Thyroid gland (tissue), 4 donors: ENCODE measurements at regions not wholly inside any gene's neighbourhood (a gene's known extent, or its start where the extent isn't known, plus 50 kb on each side); places are given as distances from the start of the nearest gene placed in this dataset.

Source experiments
- DNase-seq, 2 donors: peaks; one replicate each; pipeline ENCODE4 v3.0.0-alpha.2; 2019
- H3K27ac ChIP-seq, 3 donors: fragments of 200-600 bp; sonication (generic); 1 replicate in 2 of 3; 2 replicates in 1 of 3; pipeline ENCODE4 v1.5.1; 2016 to 2019; ENCODE audit warnings: mild to moderate bottlenecking in 1 of 3, moderate library complexity in 1 of 3
- H3K27me3 ChIP-seq: fragments of 200-600 bp; sonication (generic); one replicate; pipeline ENCODE4 v1.5.1; 2019
- H3K36me3 ChIP-seq, 2 donors: fragments of 200-600 bp; sonication (generic); one replicate each; pipeline ENCODE4 v1.5.1; 2016 to 2019
- H3K4me1 ChIP-seq, 2 donors: fragments of 200-600 bp; sonication (generic); one replicate each; pipeline ENCODE4 v1.5.1; 2017 to 2019
- H3K4me3 ChIP-seq, 3 donors: fragments of 200-600 bp; sonication (generic); replicated peaks in 1 of 3; 1 replicate in 2 of 3; 2 replicates in 1 of 3; pipeline ENCODE4 v1.5.1; 2016; ENCODE audit warnings: mild to moderate bottlenecking in 1 of 3
- H3K9me3 ChIP-seq: fragments of 200-600 bp; sonication (generic); one replicate; pipeline ENCODE4 v1.5.1; 2017
- CTCF ChIP-seq, 6 experiments: fragments of 200-600 bp in 3 of 6; fragments of 450-650 bp in 3 of 6; sonication (generic) in 3 of 6; IDR thresholded peaks; one replicate each; pipeline ENCODE4 v1.5.1; 2016 to 2019; ENCODE audit warnings: antibody characterized with exemption in 6 of 6, mild to moderate bottlenecking in 2 of 6, inconsistent platforms in 1 of 6, moderate library complexity in 1 of 6
- POLR2A ChIP-seq, 2 donors: fragments of 450-650 bp; IDR thresholded peaks; one replicate each; pipeline ENCODE4 v1.6.1; 2017; ENCODE audit warnings: antibody characterized with exemption in 2 of 2, mild to moderate bottlenecking in 2 of 2, moderate library complexity in 1 of 2
- whole genome bisulfite sequencing, 2 donors: methylation state at CpG; one replicate each; pipeline ENCODE4 v1.1.5; 2017; 5-methylcytosine and 5-hydroxymethylcytosine counted together
- intact Hi-C: fragments of 100-400 bp; cut with DNase I; formaldehyde crosslinking; loops from one replicate; pipeline ENCODE4 v1.15.1; 2023

- H3K27ac ChIP-seq, result no peak overlapping the region
- H3K36me3 ChIP-seq, result no peaks in the 10 kb centered on the region
- TF ChIP-seq POLR2A (IDR thresholded peaks at IDR 0.05) (no peak), CTCF (IDR thresholded peaks at IDR 0.05) (no peak)
- WGBS, 2 donors, result 60 to 83% methylated on average over 4 of the region's 4 CpGs
- H3K27me3 ChIP-seq, result no peaks in the 10 kb centered on the region
- H3K4me3 ChIP-seq, result no peak overlapping the region
- DNase-seq, result no peak
- H3K9me3 ChIP-seq, result no peaks in the 10 kb centered on the region
- no peaks in the 10 kb centered on the region for H3K4me1 ChIP-seq
- intact Hi-C loops, result no loop called here
Measured at GRCh38 chr6:73955800-73956199, 259.8 kb downstream of the CD109 start.

GRCh38 chr6:73954881-73955280 lies 258.9 kb downstream of the CD109 start:
- no peak overlapping the region for H3K4me3 ChIP-seq
- intact Hi-C loops, result no loop called here
- H3K27ac ChIP-seq, result no peak overlapping the region
- TF ChIP-seq POLR2A (IDR thresholded peaks at IDR 0.05) (no peak), CTCF (IDR thresholded peaks at IDR 0.05) (no peak)
- H3K4me1 ChIP-seq, result no peaks in the 10 kb centered on the region
- H3K9me3 ChIP-seq, result no peaks in the 10 kb centered on the region
- H3K36me3 ChIP-seq, result no peaks in the 10 kb centered on the region
- no peaks in the 10 kb centered on the region for H3K27me3 ChIP-seq
- no peak for DNase-seq

DNA sequence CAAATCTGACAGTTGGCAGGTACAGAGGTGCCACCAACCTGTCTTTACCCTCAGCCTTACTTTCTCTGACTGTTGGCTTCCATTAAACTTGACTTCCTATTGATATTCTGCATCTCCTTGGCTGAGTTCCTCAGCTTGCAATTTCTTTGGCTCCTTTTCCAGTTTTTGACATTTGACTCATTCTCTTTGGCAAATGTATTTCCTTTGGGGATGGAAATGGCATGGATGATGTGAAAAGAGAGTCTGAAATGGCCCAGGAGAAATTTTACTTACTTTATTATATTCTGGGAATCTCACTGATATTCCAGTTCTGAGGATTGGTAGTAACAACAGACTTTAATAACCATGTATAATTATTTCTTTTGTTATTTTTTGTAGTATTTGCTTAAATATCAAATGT lies 255.2 kb downstream of the CD109 start:
- H3K27ac ChIP-seq, result no peak overlapping the region
- H3K27me3 ChIP-seq, result no peaks in the 10 kb centered on the region
- H3K36me3 ChIP-seq, result no peaks in the 10 kb centered on the region
- H3K4me3 ChIP-seq, result no peak overlapping the region
- intact Hi-C loops, result no loop called here
- TF ChIP-seq CTCF (IDR thresholded peaks at IDR 0.05), result no peak
- DNase-seq, result no peak
- no peaks in the 10 kb centered on the region for H3K9me3 ChIP-seq
- H3K4me1 ChIP-seq, result no peaks in the 10 kb centered on the region

- intact Hi-C loops, result no loop called here
- 61 to 64% methylated on average over 1 of the region's 1 CpG for WGBS, 2 donors
- Histone ChIP-seq H3K27me3 (no peaks in the 10 kb centered on the region), H3K27ac (no peak overlapping the region), H3K4me3 (no peak overlapping the region), H3K9me3 (no peaks in the 10 kb centered on the region), H3K4me1 (no peaks in the 10 kb centered on the region), H3K36me3 (no peaks in the 10 kb centered on the region)
- DNase-seq, result no peak
- TF ChIP-seq CTCF (IDR thresholded peaks at IDR 0.05) (no peak), POLR2A (IDR thresholded peaks at IDR 0.05) (no peak)
Measured at GRCh38 chr6:73943930-73944652, 248.1 kb downstream of the CD109 start.

DNA sequence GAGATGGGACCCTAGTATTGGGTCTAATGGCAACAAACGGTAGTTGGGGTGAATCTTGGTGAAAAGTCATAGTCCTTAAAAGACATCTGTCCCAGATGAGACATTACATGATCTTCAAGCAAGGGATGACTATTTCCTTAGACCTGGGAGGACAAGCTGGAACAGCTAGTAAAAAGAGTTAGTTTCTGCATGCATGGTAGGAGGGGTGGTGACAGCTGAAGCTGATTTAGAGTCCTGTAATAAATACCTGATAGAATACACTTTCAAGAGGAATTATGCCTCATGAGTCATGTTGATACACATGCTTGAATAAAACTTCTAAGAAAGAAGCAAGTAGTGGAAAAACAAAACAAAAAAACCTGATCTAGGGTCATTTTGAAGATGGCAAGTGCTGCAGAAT lies 247.4 kb downstream of the CD109 start:
- Histone ChIP-seq H3K9me3 (no peaks in the 10 kb centered on the region), H3K27me3 (no peaks in the 10 kb centered on the region), H3K27ac (no peak overlapping the region), H3K4me1 (no peaks in the 10 kb centered on the region), H3K4me3 (no peak overlapping the region), H3K36me3 (no peaks in the 10 kb centered on the region)
- 88 to 93% methylated on average over 1 of the region's 1 CpG for WGBS, 2 donors
- DNase-seq, result no peak
- TF ChIP-seq CTCF (IDR thresholded peaks at IDR 0.05) (no peak), POLR2A (IDR thresholded peaks at IDR 0.05) (no peak)
- intact Hi-C loops, result no loop called here
